Stimulated activated CD8-positive, alpha-beta memory T cell treated with anti-CD3 and anti-CD28 coated beads, Interleukin-15, amount 100 ng/mL, for 48 hours (primary cell): ENCODE measurements at regions not wholly inside any gene's neighbourhood (a gene's known extent, or its start where the extent isn't known, plus 50 kb on each side); places are given as distances from the start of the nearest gene placed in this dataset.
"Not testable (repeated sequence)": the region's sequence is repeated elsewhere in the genome, so short reads cannot be mapped to it uniquely, and the experiment has no call there.

Experiments used
- DNase-seq, 2 donors: peaks; one replicate each; pipeline ENCODE4 v3.0.0-alpha.2; 2020; ENCODE audit warnings: low read depth in 2 of 2

DNA sequence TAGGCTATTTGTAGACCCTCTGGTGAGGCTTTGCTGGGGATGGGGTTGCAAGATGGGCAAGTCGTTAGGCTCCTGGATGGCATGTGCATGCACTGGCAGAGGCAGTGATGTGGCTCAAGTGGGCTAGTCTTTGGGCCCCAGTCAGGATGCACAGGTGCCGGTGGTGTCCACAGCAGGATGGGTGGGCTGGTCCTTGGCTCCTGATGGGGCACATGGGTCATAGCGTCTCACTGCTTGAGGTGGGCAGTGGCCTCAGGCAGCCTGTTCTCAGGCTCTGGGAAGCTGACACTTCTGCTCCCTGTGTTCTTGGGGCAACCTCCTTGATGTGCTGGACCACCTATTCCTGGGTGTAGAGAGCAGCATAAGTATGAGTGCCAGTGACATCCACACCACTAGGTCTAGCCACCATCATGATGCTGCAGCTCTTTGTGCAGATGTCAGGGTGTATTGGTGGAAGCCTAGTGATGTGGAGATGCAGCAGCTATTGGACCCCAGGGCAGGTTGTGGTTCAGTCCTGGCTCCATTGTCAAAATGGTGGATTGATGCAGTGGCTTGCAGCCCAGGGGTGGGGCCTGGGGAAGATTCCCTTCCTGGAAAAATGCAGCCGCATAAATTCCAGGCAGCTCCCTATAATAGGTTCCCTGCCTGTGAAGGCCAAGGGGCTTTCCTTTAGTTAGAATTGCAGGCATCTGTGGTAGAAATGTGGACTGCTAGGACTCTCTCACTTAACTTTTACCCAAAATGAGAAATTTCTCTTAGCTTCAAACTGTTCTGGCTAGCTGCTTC, 742.5 kb upstream of the MDGA2 start:
- DNase-seq, result no peak

- DNase-seq, result no peak
Observed at GRCh38 chr14:48401321-48401720, 725.9 kb upstream of the MDGA2 start.

DNA sequence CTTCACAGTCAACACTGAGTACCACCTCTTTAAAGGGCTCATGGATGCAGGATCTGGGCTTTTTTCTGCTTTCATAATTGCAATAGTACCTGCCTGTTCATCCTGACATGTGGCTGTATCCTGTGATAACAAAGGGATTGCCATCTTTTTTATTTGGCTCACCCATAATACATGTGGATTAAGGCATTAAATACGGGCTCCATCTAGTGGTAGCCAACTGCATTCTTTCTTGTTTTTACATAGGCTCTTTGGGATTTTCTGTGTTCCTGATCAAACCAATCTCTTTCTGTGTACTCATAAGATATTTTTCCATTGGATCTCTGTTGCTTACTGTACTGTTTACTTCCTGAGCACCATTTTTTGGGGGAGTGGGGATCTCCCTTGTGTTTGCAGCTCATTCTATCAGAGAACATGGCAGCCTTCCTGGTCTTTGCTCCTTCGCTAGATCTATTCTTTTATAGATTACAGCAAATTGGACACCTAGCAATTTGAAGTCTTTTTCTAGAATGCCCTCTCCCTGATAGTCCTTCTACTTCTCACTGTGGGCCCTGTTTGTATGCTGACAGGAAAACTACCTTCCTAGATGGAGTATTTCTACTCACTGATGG, 723.4 kb upstream of the MDGA2 start:
- no peak for DNase-seq

DNA sequence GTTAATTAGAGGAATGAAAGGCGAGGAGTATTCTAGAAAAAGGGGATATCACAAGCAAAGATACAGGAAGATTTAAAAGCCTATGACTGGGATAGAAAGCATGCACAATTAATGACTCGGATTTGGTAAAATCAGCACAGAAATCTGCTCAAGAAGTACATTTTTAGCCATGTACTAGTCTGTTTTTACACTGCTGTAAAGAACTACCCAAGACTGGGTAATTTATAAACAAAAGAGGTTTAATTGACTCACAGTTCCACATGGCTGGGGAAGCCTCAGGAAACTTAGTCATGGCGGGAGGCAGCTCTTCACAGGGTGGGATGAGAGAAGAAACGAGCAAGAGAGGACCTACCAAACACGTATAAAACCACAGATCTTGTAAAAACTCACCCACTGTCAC, 716.3 kb upstream of the MDGA2 start:
- DNase-seq, result no peak

GRCh38 chr14:48390346-48390745, 714.9 kb upstream of the MDGA2 start:
- DNase-seq, result no peak

DNA sequence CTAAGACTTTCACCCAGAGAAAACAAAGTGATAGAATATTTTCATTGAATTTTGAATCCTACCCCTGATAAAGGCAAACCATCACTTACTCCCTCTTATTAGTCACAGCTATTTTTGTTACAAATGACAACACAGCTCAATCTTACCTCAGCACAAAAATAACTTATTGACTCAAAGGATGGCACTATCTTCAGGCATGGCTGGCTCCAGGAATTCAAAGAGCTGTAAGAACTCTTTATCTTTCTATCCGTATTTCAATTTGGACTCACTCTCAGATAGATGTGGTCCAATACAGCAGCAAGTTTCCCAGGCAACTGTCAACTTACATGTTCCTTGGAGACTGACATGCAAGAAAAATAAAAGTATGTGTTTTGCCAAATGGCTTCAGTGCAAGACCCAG, 709.4 kb upstream of the MDGA2 start:
- no peak for DNase-seq

GRCh38 chr14:48382961-48383360, 707.6 kb upstream of the MDGA2 start:
- no peak for DNase-seq

DNA sequence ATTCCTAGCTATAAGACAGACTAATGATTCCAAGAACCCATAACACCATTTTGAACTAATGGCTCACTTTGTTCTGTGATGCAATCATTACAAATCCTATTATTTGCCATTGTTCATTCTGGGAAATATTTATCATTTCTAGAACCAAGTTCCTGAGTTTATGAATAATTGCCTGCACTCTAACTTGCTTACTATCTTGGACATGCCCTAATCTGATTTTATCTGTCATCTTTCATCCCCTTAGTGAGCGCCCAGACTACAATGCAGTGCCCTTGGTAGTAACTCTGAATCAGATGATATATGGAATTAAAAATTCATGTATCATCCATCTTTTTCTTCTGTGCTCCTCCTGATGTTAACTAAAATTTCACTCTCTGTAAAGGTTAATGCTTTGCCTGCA, 703.1 kb upstream of the MDGA2 start:
- DNase-seq, result no peak

GRCh38 chr14:48373981-48374380, 698.6 kb upstream of the MDGA2 start:
- DNase-seq, result no peak

DNA sequence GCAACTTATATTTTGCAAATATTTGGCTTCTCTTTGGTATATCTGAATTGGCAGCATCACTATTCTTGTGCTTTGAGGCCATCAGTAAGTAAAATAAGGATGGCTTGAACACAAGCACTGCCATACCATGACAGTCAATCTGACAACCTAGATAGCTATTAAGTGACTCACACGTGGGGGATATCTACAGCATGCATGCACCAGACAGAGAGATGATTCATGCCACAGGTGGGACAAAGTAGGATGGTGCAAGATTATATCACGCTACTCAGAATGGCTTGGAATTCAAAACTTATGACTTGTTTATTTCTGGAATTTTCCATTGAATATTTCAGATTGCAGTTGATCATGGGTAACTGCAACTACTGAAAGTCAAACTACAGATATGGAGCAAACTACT, 675.6 kb upstream of the MDGA2 start:
- no peak for DNase-seq

GRCh38 chr14:48349689-48350088, 674.3 kb upstream of the MDGA2 start:
- no peak for DNase-seq

GRCh38 chr14:48341069-48341468, 665.7 kb upstream of the MDGA2 start:
- DNase-seq, result no peak

GRCh38 chr14:48333221-48333920, 658.0 kb upstream of the MDGA2 start:
- DNase-seq, result no peak

GRCh38 chr14:48331421-48331820, 656.0 kb upstream of the MDGA2 start:
- DNase-seq, result no peak

- no peak for DNase-seq
Observed at GRCh38 chr14:48325486-48325885, 650.1 kb upstream of the MDGA2 start.

DNA sequence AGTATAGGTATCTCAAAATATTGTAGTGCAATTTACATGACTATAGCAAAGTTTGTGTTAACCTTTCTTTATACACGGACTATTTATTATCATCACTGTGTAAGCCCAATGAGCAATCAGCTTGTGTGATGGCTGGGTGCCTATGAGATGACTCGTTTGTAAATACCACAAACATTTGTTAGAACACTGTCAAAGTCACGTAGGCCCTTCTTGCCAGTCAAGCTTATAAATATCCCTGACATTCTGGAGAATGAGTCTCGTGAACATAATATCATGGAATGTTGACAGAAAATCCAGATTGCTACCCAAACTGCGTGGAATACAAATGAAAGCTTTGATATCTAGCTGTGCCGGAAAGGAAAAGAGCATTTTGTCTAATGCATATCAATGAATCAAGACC, 648.3 kb upstream of the MDGA2 start:
- no peak for DNase-seq

DNA sequence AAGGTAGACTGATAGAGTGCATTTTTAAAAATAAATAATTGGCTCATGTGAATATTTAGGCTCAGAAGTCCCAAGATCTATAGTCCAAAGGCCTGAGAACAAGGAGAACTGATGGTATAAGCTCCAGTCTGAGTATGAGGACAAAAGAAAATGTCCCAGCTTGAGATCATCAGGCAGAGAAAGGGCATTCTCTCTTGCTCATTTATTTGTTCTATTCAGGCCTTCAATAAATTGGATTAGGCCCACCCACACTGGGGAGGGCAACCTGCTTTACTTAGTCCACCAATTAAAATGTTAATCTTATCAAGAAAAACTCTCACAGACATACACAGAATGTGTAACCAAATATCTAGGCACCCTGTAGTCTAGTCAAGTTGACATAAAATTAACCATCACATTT, 644.4 kb upstream of the MDGA2 start:
- no peak for DNase-seq

DNA sequence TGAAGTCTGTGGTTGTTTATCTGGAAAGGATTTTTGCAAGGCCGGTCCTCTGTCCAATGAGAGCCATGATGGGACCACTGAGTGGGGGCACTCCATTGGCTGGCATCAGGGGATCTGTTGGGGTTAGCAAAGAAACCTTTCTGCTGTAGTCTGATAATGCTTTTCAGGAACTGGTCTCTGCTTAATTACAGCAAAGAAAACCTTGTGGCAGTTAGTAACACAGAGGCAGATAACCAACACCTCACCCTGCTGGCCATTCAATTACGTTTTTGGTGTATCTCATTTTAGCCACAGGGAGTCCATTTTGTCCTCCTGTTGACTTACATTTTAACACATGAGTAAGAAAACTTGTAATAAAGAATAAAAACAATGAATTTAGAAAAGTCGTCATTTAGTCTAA, 629.3 kb upstream of the MDGA2 start:
- no peak for DNase-seq

- no peak for DNase-seq
Observed at GRCh38 chr14:48289701-48290100, 614.3 kb upstream of the MDGA2 start.

GRCh38 chr14:48285217-48285616, 609.8 kb upstream of the MDGA2 start:
- DNase-seq, result not testable (repeated sequence)

- no peak for DNase-seq
Observed at GRCh38 chr14:48275301-48275700, 599.9 kb upstream of the MDGA2 start.

DNA sequence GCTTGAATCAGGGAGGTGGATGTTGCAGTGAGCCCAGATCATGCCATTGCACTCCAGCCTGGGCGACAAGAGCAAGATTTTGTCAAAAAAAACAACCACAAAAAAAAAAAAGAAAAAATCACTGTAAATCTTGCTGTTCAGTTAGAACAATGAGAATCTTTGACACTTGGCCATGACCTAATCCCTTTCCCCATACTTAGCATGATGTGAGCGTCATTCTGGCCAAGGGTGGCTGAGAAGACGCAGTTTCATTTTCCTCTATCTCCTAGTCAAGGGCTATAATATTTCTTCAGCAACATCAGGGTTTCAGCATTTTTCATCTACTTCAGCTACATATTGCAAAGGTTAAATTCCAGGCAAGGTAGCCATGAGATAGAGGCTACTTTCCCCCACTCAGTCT, 599.4 kb upstream of the MDGA2 start:
- no peak for DNase-seq

- not testable (repeated sequence) for DNase-seq
Observed at GRCh38 chr14:48267926-48268325, 592.5 kb upstream of the MDGA2 start.
